H1 (cell line): ENCODE measurements at regions not wholly inside any gene's neighbourhood (a gene's known extent, or its start where the extent isn't known, plus 50 kb on each side); places are given as distances from the start of the nearest gene placed in this dataset.

Experiments
- CEBPB ChIP-seq: IDR thresholded peaks from 2 replicates; pipeline ENCODE4 v1.6.1; 2012; ENCODE audit warnings: low read depth, low read length
- EZH2 ChIP-seq: fragments of 200-600 bp; sonication (generic); IDR thresholded peaks from 2 replicates; pipeline ENCODE4 v1.7.1; 2012; ENCODE audit warnings: low read depth, mild to moderate bottlenecking, moderate library complexity, low read length, inconsistent platforms; ENCODE audit not compliant: severe bottlenecking
- HDAC2 ChIP-seq, 2 experiments: fragments of 300-600 bp in 1 of 2; sonication (generic) in 1 of 2; IDR thresholded peaks; 2 replicates each; pipeline ENCODE4 v1.6.1; 2011 to 2012; ENCODE audit warnings: low read depth in 2 of 2, low read length in 2 of 2, mild to moderate bottlenecking in 2 of 2, moderate library complexity in 2 of 2, borderline replicate concordance in 1 of 2, inconsistent platforms in 1 of 2
- KDM4A ChIP-seq: IDR thresholded peaks from one replicate; pipeline ENCODE4 v1.7.1; 2012; ENCODE audit warnings: low read depth, mild to moderate bottlenecking, moderate library complexity, low read length, inconsistent platforms; ENCODE audit not compliant: severe bottlenecking
- MAFK ChIP-seq: IDR thresholded peaks from 2 replicates; pipeline ENCODE4 v1.6.1; 2012; ENCODE audit warnings: low read depth, mild to moderate bottlenecking, improper control_type of control experiment, low read length
- MAX ChIP-seq: IDR thresholded peaks from 2 replicates; pipeline ENCODE4 v1.6.1; 2012; ENCODE audit warnings: inconsistent platforms
- POLR2A ChIP-seq, 2 experiments: IDR thresholded peaks; 1 replicate in 1 of 2; 2 replicates in 1 of 2; pipeline ENCODE4 v1.6.1; 2011; ENCODE audit warnings: low read depth in 2 of 2, low read length in 2 of 2, mild to moderate bottlenecking in 2 of 2; ENCODE audit errors: control extremely low read depth in 1 of 2
- POU5F1 ChIP-seq: IDR thresholded peaks from 2 replicates; pipeline ENCODE4 v1.6.1; 2011; ENCODE audit warnings: low read depth, mild to moderate bottlenecking, low read length, moderate library complexity
- SP1 ChIP-seq: IDR thresholded peaks from 2 replicates; pipeline ENCODE4 v1.6.1; 2011; ENCODE audit warnings: low read depth, low read length
- SP2 ChIP-seq: IDR thresholded peaks from 2 replicates; pipeline ENCODE4 v1.6.1; 2012; ENCODE audit warnings: mild to moderate bottlenecking, low read length, inconsistent platforms
- TF ChIP-seq, protein P1 (sequence below), 3 experiments: IDR thresholded peaks; 1 replicate in 2 of 3; 2 replicates in 1 of 3; pipeline versions ENCODE4 v1.5.1 to v1.6.1; 2011; ENCODE audit warnings: low read length in 3 of 3, mild to moderate bottlenecking in 3 of 3, inconsistent platforms in 2 of 3, low read depth in 1 of 3, moderate library complexity in 1 of 3; ENCODE audit not compliant: insufficient read depth in 1 of 3; ENCODE audit errors: control extremely low read depth in 1 of 3
- TF ChIP-seq, protein P2 (sequence below): IDR thresholded peaks from 2 replicates; pipeline ENCODE4 v1.6.1; 2012; ENCODE audit warnings: inconsistent platforms

GRCh38 chr2:21740484-21740883, 616.7 kb downstream of the TDRD15 start:
- TF ChIP-seq, protein P1, sequence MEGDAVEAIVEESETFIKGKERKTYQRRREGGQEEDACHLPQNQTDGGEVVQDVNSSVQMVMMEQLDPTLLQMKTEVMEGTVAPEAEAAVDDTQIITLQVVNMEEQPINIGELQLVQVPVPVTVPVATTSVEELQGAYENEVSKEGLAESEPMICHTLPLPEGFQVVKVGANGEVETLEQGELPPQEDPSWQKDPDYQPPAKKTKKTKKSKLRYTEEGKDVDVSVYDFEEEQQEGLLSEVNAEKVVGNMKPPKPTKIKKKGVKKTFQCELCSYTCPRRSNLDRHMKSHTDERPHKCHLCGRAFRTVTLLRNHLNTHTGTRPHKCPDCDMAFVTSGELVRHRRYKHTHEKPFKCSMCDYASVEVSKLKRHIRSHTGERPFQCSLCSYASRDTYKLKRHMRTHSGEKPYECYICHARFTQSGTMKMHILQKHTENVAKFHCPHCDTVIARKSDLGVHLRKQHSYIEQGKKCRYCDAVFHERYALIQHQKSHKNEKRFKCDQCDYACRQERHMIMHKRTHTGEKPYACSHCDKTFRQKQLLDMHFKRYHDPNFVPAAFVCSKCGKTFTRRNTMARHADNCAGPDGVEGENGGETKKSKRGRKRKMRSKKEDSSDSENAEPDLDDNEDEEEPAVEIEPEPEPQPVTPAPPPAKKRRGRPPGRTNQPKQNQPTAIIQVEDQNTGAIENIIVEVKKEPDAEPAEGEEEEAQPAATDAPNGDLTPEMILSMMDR (IDR thresholded peaks at IDR 0.05; ENCODE audit: control extremely low read depth in 1 of 3, insufficient read depth in 1 of 3, low read depth in 1 of 3, low read length in 3 of 3), result no peak
- peak; percentile 64; the same call in 1 of the 2 replicates for TF ChIP-seq MAFK
- no peak for TF ChIP-seq SP1
- no peak for TF ChIP-seq SP2
- no peak for TF ChIP-seq MAX
- no peak for TF ChIP-seq POLR2A (IDR thresholded peaks at IDR 0.05; ENCODE audit: control extremely low read depth in 1 of 2, low read depth in 2 of 2, low read length in 2 of 2)
- no peak for TF ChIP-seq HDAC2 (IDR thresholded peaks at IDR 0.05; ENCODE audit: borderline replicate concordance in 1 of 2, low read depth in 2 of 2, low read length in 2 of 2)
- no peak for TF ChIP-seq EZH2
- TF ChIP-seq KDM4A, result no peak
- TF ChIP-seq CEBPB, result no peak
- TF ChIP-seq, protein P2, sequence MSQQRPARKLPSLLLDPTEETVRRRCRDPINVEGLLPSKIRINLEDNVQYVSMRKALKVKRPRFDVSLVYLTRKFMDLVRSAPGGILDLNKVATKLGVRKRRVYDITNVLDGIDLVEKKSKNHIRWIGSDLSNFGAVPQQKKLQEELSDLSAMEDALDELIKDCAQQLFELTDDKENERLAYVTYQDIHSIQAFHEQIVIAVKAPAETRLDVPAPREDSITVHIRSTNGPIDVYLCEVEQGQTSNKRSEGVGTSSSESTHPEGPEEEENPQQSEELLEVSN, result no peak
- no peak for TF ChIP-seq POU5F1
